Thyroid gland (tissue), 4 donors: ENCODE measurements at regions not wholly inside any gene's neighbourhood (a gene's known extent, or its start where the extent isn't known, plus 50 kb on each side); places are given as distances from the start of the nearest gene placed in this dataset.
A peak's percentile ranks its signal among the peaks of the same experiment; 100 is the strongest.

ENCODE experiments used
- DNase-seq, 2 donors: peaks; one replicate each; pipeline ENCODE4 v3.0.0-alpha.2; 2019
- H3K27ac ChIP-seq, 3 donors: fragments of 200-600 bp; sonication (generic); 1 replicate in 2 of 3; 2 replicates in 1 of 3; pipeline ENCODE4 v1.5.1; 2016 to 2019; ENCODE audit warnings: mild to moderate bottlenecking in 1 of 3, moderate library complexity in 1 of 3
- H3K27me3 ChIP-seq: fragments of 200-600 bp; sonication (generic); one replicate; pipeline ENCODE4 v1.5.1; 2019
- H3K36me3 ChIP-seq, 2 donors: fragments of 200-600 bp; sonication (generic); one replicate each; pipeline ENCODE4 v1.5.1; 2016 to 2019
- H3K4me1 ChIP-seq, 2 donors: fragments of 200-600 bp; sonication (generic); one replicate each; pipeline ENCODE4 v1.5.1; 2017 to 2019
- H3K4me3 ChIP-seq, 3 donors: fragments of 200-600 bp; sonication (generic); replicated peaks in 1 of 3; 1 replicate in 2 of 3; 2 replicates in 1 of 3; pipeline ENCODE4 v1.5.1; 2016; ENCODE audit warnings: mild to moderate bottlenecking in 1 of 3
- H3K9me3 ChIP-seq: fragments of 200-600 bp; sonication (generic); one replicate; pipeline ENCODE4 v1.5.1; 2017
- CTCF ChIP-seq, 6 experiments: fragments of 200-600 bp in 3 of 6; fragments of 450-650 bp in 3 of 6; sonication (generic) in 3 of 6; IDR thresholded peaks; one replicate each; pipeline ENCODE4 v1.5.1; 2016 to 2019; ENCODE audit warnings: antibody characterized with exemption in 6 of 6, mild to moderate bottlenecking in 2 of 6, inconsistent platforms in 1 of 6, moderate library complexity in 1 of 6
- POLR2A ChIP-seq, 2 donors: fragments of 450-650 bp; IDR thresholded peaks; one replicate each; pipeline ENCODE4 v1.6.1; 2017; ENCODE audit warnings: antibody characterized with exemption in 2 of 2, mild to moderate bottlenecking in 2 of 2, moderate library complexity in 1 of 2
- WGBS, 2 donors: methylation state at CpG; one replicate each; pipeline ENCODE4 v1.1.5; 2017; 5-methylcytosine and 5-hydroxymethylcytosine counted together
- intact Hi-C: fragments of 100-400 bp; cut with DNase I; formaldehyde crosslinking; loops from one replicate; pipeline ENCODE4 v1.15.1; 2023

GRCh38 chr5:54745599-54745998, 228.0 kb downstream of the SNX18 start:
- H3K4me1 ChIP-seq: peaks cover 5 to 15% of the 10 kb centered on the region in 2 donors
- no peaks in the 10 kb centered on the region for H3K27me3 ChIP-seq
- TF ChIP-seq POLR2A (IDR thresholded peaks at IDR 0.05) (no peak), CTCF (IDR thresholded peaks at IDR 0.05) (no peak)
- H3K4me3 ChIP-seq: no peak overlapping the region
- H3K36me3 ChIP-seq: no peaks in the 10 kb centered on the region
- no peaks in the 10 kb centered on the region for H3K9me3 ChIP-seq
- intact Hi-C loops: no loop called here
- no peak for DNase-seq
- no peak overlapping the region for H3K27ac ChIP-seq
- 65 to 69% methylated on average over 5 of the region's 5 CpGs for WGBS, 2 donors

- DNase-seq: peak; percentile 34 to 50
- no peak for TF ChIP-seq POLR2A (IDR thresholded peaks at IDR 0.05)
- TF ChIP-seq CTCF (IDR thresholded peaks at IDR 0.05): no peak
- Histone ChIP-seq H3K36me3 (no peaks in the 10 kb centered on the region), H3K9me3 (no peaks in the 10 kb centered on the region), H3K4me3 (no peak overlapping the region), H3K4me1 (peaks cover 5 to 15% of the 10 kb centered on the region in 2 donors), H3K27ac (peak overlapping the region; percentile 45 to 60 (median 59)), H3K27me3 (no peaks in the 10 kb centered on the region)
- 67 to 72% methylated on average over 8 of the region's 8 CpGs for WGBS, 2 donors
- intact Hi-C loops: no loop called here
Measured at GRCh38 chr5:54743997-54744788, 226.6 kb downstream of the SNX18 start.

GRCh38 chr5:54743581-54743980, 226.0 kb downstream of the SNX18 start:
- WGBS, 2 donors: 97 to 98% methylated on average over 5 of the region's 5 CpGs
- TF ChIP-seq POLR2A (IDR thresholded peaks at IDR 0.05): no peak
- no peak for TF ChIP-seq CTCF (IDR thresholded peaks at IDR 0.05)
- no peak for DNase-seq
- Histone ChIP-seq H3K27ac (peak overlapping the region in 1 of 3 donors; percentile 59), H3K9me3 (no peaks in the 10 kb centered on the region), H3K36me3 (no peaks in the 10 kb centered on the region), H3K4me3 (no peak overlapping the region), H3K27me3 (no peaks in the 10 kb centered on the region), H3K4me1 (peaks cover 5 to 15% of the 10 kb centered on the region in 2 donors)
- intact Hi-C loops: no loop called here

- intact Hi-C loops: no loop called here
- Histone ChIP-seq H3K9me3 (no peaks in the 10 kb centered on the region), H3K4me3 (no peak overlapping the region), H3K27me3 (no peaks in the 10 kb centered on the region), H3K27ac (no peak overlapping the region), H3K36me3 (no peaks in the 10 kb centered on the region), H3K4me1 (peaks cover 5 to 19% of the 10 kb centered on the region in 2 donors)
- TF ChIP-seq CTCF (IDR thresholded peaks at IDR 0.05) (peak in 1 of 6 experiments; percentile 21), POLR2A (IDR thresholded peaks at IDR 0.05) (no peak)
- WGBS, 2 donors: 43 to 71% methylated on average over 7 of the region's 7 CpGs
- peak in 1 of 2 donors; percentile 11 for DNase-seq
Measured at GRCh38 chr5:54742417-54742891, 224.9 kb downstream of the SNX18 start.

- WGBS, 2 donors: 89 to 90% methylated on average over 6 of the region's 6 CpGs
- intact Hi-C loops: no loop called here
Measured at GRCh38 chr5:54741711-54742110, 224.2 kb downstream of the SNX18 start.

More at GRCh38 chr5:54741711-54742110, 224.2 kb downstream of the SNX18 start:
- Histone ChIP-seq H3K27ac (no peak overlapping the region), H3K36me3 (no peaks in the 10 kb centered on the region), H3K4me3 (no peak overlapping the region), H3K27me3 (no peaks in the 10 kb centered on the region), H3K4me1 (peaks cover 5 to 19% of the 10 kb centered on the region in 2 donors), H3K9me3 (no peaks in the 10 kb centered on the region)
- DNase-seq: no peak
- TF ChIP-seq CTCF (IDR thresholded peaks at IDR 0.05): no peak
- TF ChIP-seq POLR2A (IDR thresholded peaks at IDR 0.05): no peak
